ENCODE measurements at regions not wholly inside any gene's neighbourhood (a gene's known extent, or its start where the extent isn't known, plus 50 kb on each side); places are given as distances from the start of the nearest gene placed in this dataset.

- DNase-seq (ENCODE audit: low read depth in 4 of 4, low spot score in 2 of 4), result no peak
Observed at GRCh38 chr6:129967427-129967826, 51.0 kb upstream of the L3MBTL3 start.

- DNase-seq (ENCODE audit: low read depth in 4 of 4, low spot score in 2 of 4), result no peak
Observed at GRCh38 chr6:129966125-129966524, 52.3 kb upstream of the L3MBTL3 start.

DNA sequence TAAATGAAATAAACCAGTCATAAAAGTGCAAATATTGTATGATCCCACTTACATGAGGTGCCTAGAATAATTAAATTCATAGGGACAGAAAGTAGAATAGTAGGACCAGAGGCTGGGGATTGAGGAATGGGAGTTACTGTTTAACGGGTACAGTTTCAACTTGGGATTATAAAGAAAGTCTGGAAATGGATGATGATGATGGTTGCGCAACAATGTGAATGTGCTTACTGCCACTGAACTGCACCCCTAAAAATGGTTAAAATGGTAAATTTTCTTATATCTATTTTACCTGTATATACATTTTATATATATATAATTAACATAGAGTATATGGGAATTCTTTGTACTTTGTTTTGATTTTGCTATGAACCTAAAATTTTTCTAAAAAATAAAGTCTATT lies 53.3 kb upstream of the L3MBTL3 start:
- no peak for DNase-seq (ENCODE audit: low read depth in 4 of 4, low spot score in 2 of 4)

DNA sequence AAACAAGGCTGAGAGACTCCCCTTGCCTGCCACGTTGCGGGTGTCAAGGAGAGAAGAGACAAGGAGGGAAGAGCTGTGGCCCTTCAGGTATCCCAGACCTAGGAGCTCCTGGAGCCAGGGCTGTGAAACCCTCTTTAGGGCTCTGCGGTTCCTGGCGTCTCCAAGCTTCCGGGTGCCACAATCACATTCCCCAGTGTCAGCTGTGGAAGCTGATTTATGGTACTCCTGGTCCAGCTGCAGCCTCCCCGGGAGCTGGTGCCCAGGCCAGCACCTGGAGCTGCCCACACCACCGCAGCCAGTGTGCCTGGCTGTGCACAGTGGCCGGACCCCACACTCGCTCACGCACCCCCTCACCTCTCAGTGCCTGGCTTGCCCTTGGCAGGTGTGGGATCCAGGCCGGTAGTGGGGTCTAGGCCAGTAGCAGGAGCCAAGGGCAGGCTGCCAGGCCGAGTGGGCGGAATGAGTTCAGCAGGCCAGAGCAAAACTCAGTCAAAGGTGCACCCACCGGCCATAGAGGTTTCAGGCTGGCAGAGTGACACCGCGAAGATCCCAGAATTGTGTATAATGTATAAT lies 58.9 kb upstream of the L3MBTL3 start:
- DNase-seq (ENCODE audit: low read depth in 4 of 4, low spot score in 2 of 4), result no peak

DNA sequence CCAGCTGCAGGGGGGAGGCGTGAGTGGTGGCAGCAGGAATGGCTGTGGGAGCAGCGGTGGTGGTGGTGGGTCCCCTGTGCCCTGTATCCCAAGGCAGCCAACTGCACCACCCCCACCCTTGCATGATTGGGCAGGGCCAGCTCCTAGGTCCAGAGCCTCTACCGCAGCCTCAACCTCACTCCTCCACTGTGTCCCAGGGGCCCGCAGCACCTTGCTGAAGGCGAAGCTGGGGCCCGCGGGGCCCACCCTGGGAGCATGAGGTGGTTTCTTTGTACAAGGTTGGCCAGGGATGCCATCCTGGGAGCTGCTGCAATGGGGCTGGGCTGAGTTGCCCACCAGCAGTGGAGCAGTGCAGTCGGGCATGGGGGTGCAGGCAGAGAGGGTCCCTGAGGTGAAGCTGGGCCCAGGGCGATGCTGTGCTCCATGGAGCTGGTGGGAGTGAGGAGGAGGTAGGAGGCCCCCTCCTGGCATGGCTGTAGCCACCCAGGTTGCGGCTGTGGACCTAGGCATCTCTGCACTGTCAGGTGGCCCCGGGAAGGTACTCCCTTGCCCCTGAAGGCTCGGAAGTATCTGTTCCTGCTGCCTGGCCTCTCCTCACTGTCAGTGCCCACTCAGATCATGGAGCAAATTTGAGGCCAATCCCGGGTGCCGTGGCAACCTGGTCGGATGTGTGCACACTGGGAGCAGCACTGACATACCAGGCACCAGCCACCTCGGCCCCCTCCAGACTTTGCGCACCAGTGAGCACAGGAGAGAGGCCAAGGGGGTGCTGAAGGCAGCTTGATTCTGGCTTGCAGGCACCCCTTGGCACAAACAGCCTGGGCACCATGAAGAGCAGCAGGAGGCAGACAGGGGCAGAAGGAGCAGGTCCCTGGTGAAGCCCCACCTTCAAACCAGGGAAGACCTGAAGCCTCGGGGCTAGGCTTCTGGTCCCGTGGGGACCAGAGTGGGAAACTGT lies 60.2 kb upstream of the L3MBTL3 start:
- no peak for DNase-seq (ENCODE audit: low read depth in 4 of 4, low spot score in 2 of 4)

DNA sequence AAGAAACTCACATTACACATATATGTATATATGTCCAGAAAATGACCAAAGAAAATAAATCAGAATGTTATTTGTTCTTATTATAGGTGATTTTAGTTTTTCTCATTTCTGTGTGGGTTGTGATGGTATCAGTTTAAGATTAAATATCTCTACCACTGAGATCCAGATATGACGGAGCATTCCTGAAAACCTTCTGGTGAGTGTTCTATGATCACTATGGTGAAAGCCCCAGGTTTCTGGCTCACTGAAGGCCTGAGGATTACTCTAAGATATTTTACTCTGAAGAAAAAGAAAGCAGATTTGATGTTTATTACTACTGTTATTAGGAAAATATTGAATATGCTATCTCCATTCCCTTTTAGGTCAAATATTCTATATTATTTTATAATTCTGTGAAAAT lies 62.8 kb upstream of the L3MBTL3 start:
- no peak for DNase-seq (ENCODE audit: low read depth in 4 of 4, low spot score in 2 of 4)

GRCh38 chr6:129954749-129955431 lies 63.5 kb upstream of the L3MBTL3 start:
- no peak for DNase-seq (ENCODE audit: low read depth in 4 of 4, low spot score in 2 of 4)

DNA sequence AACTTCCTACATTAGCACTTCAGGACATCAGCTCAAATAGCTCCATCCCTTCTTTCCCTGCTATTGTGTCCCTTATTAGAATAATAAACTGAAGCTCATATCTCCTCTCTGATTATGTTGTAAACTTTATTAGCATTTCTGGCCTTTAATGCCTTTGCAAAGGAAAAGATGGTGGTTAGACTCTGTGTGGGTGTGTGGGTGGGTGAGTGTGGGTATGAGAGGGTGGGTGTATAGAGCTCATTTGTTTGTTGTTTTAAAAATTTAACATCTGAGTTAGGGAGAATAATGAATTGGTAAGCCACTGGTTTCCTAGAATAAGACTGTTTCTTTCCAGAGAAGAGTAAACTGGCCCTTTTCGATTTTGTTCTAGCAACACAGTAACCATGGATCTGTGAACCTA lies 70.6 kb upstream of the L3MBTL3 start:
- no peak for DNase-seq (ENCODE audit: low read depth in 4 of 4, low spot score in 2 of 4)

DNA sequence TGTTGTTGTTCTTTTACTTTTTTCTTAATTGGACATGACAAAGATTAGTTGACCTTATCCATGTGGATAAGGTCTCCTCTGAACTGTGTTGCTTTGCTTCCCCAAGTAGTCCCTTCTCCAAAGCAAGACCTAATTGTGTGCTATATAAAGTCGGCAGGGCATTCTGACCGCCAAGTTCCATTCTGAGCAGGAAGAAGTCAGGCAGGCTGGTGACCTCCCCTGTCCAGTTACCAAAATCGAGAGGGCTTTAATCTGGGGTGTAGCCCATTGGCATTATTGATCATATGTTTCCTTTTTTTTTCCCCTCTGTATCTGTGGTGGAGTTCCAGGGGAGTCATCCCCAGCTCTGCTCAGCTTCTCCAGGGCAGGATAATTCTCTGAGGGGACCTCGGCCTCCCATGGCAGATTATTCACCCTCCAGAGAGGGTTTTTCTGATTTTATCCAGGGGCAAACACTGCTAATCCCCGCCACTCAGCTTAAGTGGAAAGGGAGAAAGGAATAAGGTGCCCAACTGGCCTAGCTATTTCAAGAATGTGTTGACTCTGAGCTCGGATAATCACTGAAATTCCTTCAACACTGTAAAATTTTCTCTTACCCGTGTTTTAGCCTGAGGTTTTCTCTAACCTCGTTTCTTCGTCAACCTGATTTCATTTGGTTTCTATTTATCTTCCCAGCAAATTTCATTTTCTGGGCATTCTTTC lies 71.8 kb upstream of the L3MBTL3 start:
- DNase-seq (ENCODE audit: low read depth in 4 of 4, low spot score in 2 of 4), result no peak

- peak in 1 of 4 donors; percentile 9 for DNase-seq (ENCODE audit: low read depth in 4 of 4, low spot score in 2 of 4)
Observed at GRCh38 chr6:129943637-129944271, 74.6 kb upstream of the L3MBTL3 start.

GRCh38 chr6:129940454-129941195 lies 77.8 kb upstream of the L3MBTL3 start:
- no peak for DNase-seq (ENCODE audit: low read depth in 4 of 4, low spot score in 2 of 4)

- no peak for DNase-seq (ENCODE audit: low read depth in 4 of 4, low spot score in 2 of 4)
Observed at GRCh38 chr6:129938249-129939020, 77.3 kb upstream of the TMEM244 start.

DNA sequence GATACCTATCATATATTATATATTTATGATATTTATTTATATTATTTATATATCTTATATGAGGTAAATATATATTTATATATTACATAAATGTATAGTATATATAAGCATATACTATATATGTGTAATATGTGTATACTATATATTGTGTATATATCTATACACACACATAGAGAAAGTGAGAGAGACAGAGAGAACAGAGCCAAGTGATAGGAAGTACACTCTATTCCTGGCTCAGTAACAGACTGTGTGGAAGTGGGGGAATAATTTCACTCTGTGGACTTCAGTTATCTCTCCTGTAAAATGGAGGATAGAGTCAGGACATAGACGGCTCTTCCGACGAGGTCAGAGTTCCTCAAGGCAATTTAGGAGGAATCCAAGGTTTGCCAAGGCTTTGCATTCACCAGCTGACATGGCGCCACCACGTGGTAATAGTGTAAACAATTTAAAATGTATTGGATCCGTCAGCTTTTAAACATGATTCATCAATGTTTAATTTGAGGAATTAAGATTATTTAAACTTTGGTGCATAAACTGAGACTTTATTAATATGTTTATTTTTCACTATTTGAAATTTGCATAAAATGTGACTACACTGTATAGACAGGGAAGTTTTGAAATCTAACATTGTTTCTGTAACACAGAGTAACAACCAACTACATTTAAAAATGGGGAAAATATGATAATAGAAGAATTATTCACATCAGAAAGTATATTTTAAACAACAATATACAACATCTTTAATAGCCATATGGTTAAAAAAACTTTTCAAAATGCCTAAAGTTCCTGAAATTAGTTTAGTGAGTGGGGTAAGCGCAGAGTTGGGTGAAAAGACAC lies 75.4 kb upstream of the TMEM244 start:
- peak in 2 of 4 donors; percentile 15 to 38 for DNase-seq (ENCODE audit: low read depth in 4 of 4, low spot score in 2 of 4)

DNA sequence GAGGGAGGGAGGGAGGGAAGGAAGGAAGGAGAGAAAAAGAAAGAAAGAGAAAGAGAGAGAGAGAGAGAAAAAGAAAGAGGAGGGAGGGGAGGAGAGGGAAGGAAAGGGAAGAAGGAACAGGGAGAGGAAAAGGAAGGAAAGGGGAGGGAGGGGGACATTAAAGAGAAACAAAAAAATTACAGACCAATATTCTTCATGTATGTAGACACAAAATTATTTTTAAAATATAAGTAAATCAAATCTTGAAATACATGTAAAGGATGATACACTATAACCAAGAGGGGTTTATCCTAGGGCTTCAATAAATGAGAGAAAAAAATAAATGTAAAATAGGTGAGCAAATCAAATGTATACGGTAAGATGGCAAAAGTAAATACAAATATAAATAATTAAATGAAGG lies 71.2 kb upstream of the TMEM244 start:
- no peak for DNase-seq (ENCODE audit: low read depth in 4 of 4, low spot score in 2 of 4)

- no peak for DNase-seq (ENCODE audit: low read depth in 4 of 4, low spot score in 2 of 4)
Observed at GRCh38 chr6:129929433-129929832, 68.3 kb upstream of the TMEM244 start.

- DNase-seq (ENCODE audit: low read depth in 4 of 4, low spot score in 2 of 4), result no peak
Observed at GRCh38 chr6:129923530-129924250, 62.6 kb upstream of the TMEM244 start.

- DNase-seq (ENCODE audit: low read depth in 4 of 4, low spot score in 2 of 4), result no peak
Observed at GRCh38 chr6:129921169-129921817, 60.2 kb upstream of the TMEM244 start.
